Tibial nerve (tissue), 4 donors: ENCODE measurements at regions not wholly inside any gene's neighbourhood (a gene's known extent, or its start where the extent isn't known, plus 50 kb on each side); places are given as distances from the start of the nearest gene placed in this dataset.

Source experiments
- CTCF ChIP-seq, 5 experiments: fragments of 200-600 bp in 3 of 5; fragments of 450-650 bp in 2 of 5; sonication (generic) in 3 of 5; IDR thresholded peaks; one replicate each; pipeline ENCODE4 v1.5.1; 2016 to 2019; ENCODE audit warnings: antibody characterized with exemption in 5 of 5, mild to moderate bottlenecking in 3 of 5, moderate library complexity in 2 of 5
- EP300 ChIP-seq, 2 donors: sonication (generic); formaldehyde crosslinking; IDR thresholded peaks; one replicate each; pipeline ENCODE4 v1.6.1; 2017; ENCODE audit warnings: antibody characterized with exemption in 2 of 2, mild to moderate bottlenecking in 1 of 2
- POLR2A ChIP-seq, 2 donors: fragments of 450-650 bp; IDR thresholded peaks; one replicate each; pipeline ENCODE4 v1.6.1; 2017; ENCODE audit warnings: antibody characterized with exemption in 2 of 2, mild to moderate bottlenecking in 2 of 2, moderate library complexity in 2 of 2

- TF ChIP-seq CTCF (IDR thresholded peaks at IDR 0.05) (no peak), POLR2A (IDR thresholded peaks at IDR 0.05) (no peak), EP300 (IDR thresholded peaks at IDR 0.05) (no peak)
Observed at GRCh38 chr6:45738057-45738455, 277.6 kb downstream of the CLIC5 start.
